ENCODE measurements at regions not wholly inside any gene's neighbourhood (a gene's known extent, or its start where the extent isn't known, plus 50 kb on each side); places are given as distances from the start of the nearest gene placed in this dataset.

GRCh38 chr1:168917796-168918195 lies 188.7 kb upstream of the ATP1B1 start:
- no peak for DNase-seq (ENCODE audit: low read depth in 2 of 3, low spot score in 1 of 3)

- DNase-seq (ENCODE audit: low read depth in 2 of 3, low spot score in 1 of 3): no peak
Measured at GRCh38 chr1:168918860-168919741, 187.4 kb upstream of the ATP1B1 start.

- DNase-seq (ENCODE audit: low read depth in 2 of 3, low spot score in 1 of 3): no peak
Measured at GRCh38 chr1:168920456-168921094, 185.9 kb upstream of the ATP1B1 start.

GRCh38 chr1:168921629-168922028 lies 184.9 kb upstream of the ATP1B1 start:
- no peak for DNase-seq (ENCODE audit: low read depth in 2 of 3, low spot score in 1 of 3)

- DNase-seq (ENCODE audit: low read depth in 2 of 3, low spot score in 1 of 3): no peak
Measured at GRCh38 chr1:168923521-168924136, 182.9 kb upstream of the ATP1B1 start.

- DNase-seq (ENCODE audit: low read depth in 2 of 3, low spot score in 1 of 3): no peak
Measured at GRCh38 chr1:168924976-168925375, 181.5 kb upstream of the ATP1B1 start.

- no peak for DNase-seq (ENCODE audit: low read depth in 2 of 3, low spot score in 1 of 3)
Measured at GRCh38 chr1:168926236-168926635, 180.3 kb upstream of the ATP1B1 start.

GRCh38 chr1:168932539-168932938 lies 174.0 kb upstream of the ATP1B1 start:
- DNase-seq (ENCODE audit: low read depth in 2 of 3, low spot score in 1 of 3): no peak

GRCh38 chr1:168933141-168933805 lies 173.2 kb upstream of the ATP1B1 start:
- no peak for DNase-seq (ENCODE audit: low read depth in 2 of 3, low spot score in 1 of 3)

- DNase-seq (ENCODE audit: low read depth in 2 of 3, low spot score in 1 of 3): no peak
Measured at GRCh38 chr1:168939110-168939946, 167.2 kb upstream of the ATP1B1 start.

- no peak for DNase-seq (ENCODE audit: low read depth in 2 of 3, low spot score in 1 of 3)
Measured at GRCh38 chr1:168939947-168940223, 166.6 kb upstream of the ATP1B1 start.

- no peak for DNase-seq (ENCODE audit: low read depth in 2 of 3, low spot score in 1 of 3)
Measured at GRCh38 chr1:168941640-168942039, 164.8 kb upstream of the ATP1B1 start.

- no peak for DNase-seq (ENCODE audit: low read depth in 2 of 3, low spot score in 1 of 3)
Measured at GRCh38 chr1:168942165-168942564, 164.3 kb upstream of the ATP1B1 start.

GRCh38 chr1:168945870-168946269 lies 160.6 kb upstream of the ATP1B1 start:
- DNase-seq (ENCODE audit: low read depth in 2 of 3, low spot score in 1 of 3): no peak

GRCh38 chr1:168947041-168947440 lies 159.4 kb upstream of the ATP1B1 start:
- no peak for DNase-seq (ENCODE audit: low read depth in 2 of 3, low spot score in 1 of 3)

- no peak for DNase-seq (ENCODE audit: low read depth in 2 of 3, low spot score in 1 of 3)
Measured at GRCh38 chr1:168949672-168950071, 156.8 kb upstream of the ATP1B1 start.

GRCh38 chr1:168957818-168958217 lies 148.7 kb upstream of the ATP1B1 start:
- DNase-seq (ENCODE audit: low read depth in 2 of 3, low spot score in 1 of 3): no peak

GRCh38 chr1:168958562-168959289 lies 147.8 kb upstream of the ATP1B1 start:
- DNase-seq (ENCODE audit: low read depth in 2 of 3, low spot score in 1 of 3): no peak

- DNase-seq (ENCODE audit: low read depth in 2 of 3, low spot score in 1 of 3): no peak
Measured at GRCh38 chr1:168959382-168959781, 147.1 kb upstream of the ATP1B1 start.

- DNase-seq (ENCODE audit: low read depth in 2 of 3, low spot score in 1 of 3): no peak
Measured at GRCh38 chr1:168960114-168960513, 146.4 kb upstream of the ATP1B1 start.

Measured in stimulated activated CD4-positive, alpha-beta T cell treated with anti-CD3 and anti-CD28 coated beads, Interleukin-12 subunit alpha, Interleukin-12 subunit beta, amount 100 ng/mL, for 48 hours (primary cell).